GM21619 (cell line): ENCODE measurements at regions not wholly inside any gene's neighbourhood (a gene's known extent, or its start where the extent isn't known, plus 50 kb on each side); places are given as distances from the start of the nearest gene placed in this dataset.
A peak's percentile ranks its signal among the peaks of the same experiment; 100 is the strongest.
"Not testable (repeated sequence)": the region's sequence is repeated elsewhere in the genome, so short reads cannot be mapped to it uniquely, and the experiment has no call there.

Source experiments
- ATAC-seq: cut with Tn5 transposase; IDR thresholded peaks from one replicate; pipeline ENCODE4 v1.9.1; 2021; ENCODE audit not compliant: unreplicated experiment

DNA sequence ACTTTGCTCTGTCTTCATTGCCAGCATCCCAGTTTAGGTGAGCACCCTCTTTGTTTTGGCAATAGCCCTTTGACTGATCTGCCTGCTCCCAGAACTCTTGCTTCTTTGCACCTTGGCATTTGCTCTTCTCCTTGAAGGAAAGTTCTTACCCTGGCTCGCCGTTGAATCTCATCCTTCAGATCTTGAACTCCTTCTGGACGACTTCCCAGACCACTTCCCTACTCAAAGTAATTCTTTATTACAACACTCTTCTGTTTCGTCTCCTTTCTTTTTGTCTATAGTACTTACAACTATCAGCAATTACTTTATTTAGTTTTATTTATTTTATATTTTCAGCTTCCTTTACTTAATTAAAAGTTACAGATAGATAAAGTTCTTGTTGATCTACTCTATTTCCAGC lies 1510.1 kb downstream of the MAT2B start:
- ATAC-seq = no peak

DNA sequence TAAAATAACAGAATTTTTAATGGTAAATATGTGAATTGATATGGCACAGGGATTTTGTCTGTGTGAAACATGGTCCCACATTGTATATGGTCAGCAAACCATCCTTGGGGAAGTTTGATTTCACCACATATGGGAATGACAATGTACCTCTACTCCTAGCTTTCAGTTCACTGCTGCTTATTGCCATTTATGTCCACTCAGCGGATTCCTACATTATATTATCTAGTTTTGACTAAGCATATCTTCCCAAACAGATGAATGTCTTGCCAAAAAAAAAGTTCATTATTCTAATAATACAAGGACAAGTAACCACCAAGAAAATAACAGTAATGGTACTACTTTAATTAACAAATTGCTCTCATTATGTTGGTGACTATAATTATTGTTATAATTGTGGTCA lies 1521.6 kb downstream of the MAT2B start:
- no peak for ATAC-seq

DNA sequence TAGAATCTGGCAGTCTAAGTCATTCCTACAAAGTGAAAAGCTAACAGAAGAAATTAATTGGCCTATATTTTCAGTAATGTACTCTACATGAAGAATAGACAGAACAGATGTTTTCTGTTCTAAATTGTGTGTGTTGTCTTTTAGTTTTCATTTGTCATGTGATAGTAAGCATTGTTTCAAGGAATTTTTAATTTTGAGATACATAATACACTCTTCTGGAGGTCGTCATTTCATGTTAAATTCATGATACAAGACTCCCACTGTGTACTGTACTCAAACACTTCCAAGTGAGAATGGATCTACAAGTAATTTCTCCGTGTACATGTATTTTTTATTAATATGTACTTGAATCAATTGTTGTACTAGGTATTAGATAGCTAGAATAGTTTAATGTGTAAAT lies 1522.9 kb downstream of the MAT2B start:
- ATAC-seq = no peak

DNA sequence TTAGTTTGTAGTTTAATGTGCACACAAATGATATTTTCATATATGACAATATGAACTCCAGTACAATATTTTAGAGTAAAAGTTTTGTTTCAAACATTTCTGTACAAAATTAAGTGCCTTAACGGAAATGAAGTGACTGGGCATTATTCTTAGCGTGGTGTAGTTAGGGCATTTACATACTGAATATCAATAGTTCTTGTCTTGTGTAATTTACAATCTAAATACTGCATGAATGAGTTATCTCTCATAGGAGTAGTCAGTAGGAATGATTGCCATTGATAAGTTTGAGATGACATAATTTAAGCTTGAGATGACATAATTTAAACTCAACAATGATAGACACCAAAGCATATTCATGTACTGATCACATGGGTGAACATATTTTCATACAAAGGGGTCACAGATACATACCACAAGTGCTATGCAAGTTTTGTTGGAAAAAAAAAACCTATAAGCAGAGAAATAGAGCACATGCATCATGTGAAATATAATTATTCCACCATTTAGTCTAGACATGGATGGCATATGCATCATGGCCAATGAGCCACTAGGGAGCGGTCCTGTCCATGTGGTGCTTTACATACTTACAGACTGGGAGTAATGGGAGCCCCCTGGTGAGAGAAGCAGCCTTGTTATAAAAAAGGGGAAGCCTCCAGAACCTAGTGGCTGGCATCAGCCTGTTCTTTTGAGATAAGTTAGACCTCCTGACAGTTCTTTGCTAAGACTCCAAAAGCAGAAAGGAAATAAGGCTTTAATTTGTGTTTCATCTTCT lies 1523.9 kb downstream of the MAT2B start:
- ATAC-seq = peak; percentile 50

DNA sequence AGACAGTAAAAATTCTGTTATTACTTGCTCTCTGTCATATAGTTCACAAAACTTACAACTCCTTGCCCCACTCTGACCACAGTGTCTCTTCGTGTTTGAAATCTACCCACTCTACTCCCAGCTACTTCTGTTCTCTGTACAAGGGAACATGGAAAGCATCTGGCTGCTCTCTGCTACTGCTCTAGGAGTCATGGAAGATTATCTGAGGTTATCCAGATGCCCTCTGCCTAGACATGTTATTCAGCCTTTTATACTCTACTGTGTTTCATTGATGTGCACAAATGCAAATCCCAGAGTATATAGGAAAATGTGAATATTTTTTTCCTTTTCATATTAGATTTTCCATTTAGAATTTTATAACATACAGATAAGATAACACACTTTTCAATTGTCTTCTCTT lies 1525.6 kb downstream of the MAT2B start:
- ATAC-seq = no peak

DNA sequence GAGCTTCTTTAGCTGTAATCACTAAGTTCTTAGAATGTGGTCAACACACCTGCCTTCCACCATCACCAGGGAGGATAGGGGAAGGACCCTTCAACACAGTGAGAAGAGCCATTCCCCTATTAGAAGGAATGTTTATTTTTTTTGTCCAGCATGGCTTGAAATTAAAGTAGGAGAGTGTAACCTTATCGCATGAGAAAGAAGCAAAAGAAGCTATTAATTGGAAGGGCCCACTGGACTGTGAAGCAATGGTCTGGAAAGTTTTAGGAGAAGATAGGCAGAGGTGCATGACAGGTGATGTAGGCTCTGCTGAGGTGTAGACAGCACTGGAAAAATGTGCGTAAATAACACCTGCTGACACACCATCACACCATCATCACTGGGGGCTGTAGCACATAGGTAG lies 1526.0 kb downstream of the MAT2B start:
- ATAC-seq = no peak

DNA sequence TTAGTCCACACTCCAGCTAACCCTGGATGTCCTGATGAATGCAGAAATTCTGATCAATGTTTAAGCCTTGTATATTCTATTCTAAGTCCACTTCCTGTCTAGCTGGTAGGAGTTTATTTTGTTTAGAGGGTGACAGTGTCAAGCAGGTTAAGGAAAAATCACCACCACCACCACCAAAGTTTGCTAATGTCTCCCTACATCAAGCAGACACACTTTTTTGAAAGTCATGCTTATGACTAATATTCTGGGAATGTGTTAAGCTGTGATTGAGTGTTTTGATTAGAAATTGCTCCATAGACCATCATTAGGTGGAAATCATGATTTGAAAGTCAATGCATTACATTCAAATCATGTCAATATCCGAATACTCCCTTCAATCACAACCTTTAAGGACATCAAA lies 1530.1 kb downstream of the MAT2B start:
- no peak for ATAC-seq

DNA sequence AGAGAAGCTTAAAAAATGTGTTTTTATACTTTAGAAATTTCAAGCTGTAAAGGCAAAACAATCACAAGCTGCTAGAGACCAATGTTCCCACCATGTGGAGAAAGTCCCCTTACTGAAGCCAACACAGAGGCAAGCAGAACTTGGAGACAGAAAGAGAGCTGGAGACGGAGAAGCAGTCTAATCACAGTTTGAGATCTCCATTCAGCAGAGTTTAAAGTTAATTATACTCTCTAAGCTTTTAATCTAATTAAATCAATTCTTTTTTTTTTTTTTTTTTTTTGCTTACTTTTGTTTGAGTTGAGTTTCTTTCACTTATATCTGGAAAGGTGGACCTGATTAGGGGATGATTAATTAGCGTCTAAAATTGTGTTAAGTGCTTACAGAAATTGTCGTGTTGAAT lies 1534.3 kb downstream of the MAT2B start:
- ATAC-seq = no peak

DNA sequence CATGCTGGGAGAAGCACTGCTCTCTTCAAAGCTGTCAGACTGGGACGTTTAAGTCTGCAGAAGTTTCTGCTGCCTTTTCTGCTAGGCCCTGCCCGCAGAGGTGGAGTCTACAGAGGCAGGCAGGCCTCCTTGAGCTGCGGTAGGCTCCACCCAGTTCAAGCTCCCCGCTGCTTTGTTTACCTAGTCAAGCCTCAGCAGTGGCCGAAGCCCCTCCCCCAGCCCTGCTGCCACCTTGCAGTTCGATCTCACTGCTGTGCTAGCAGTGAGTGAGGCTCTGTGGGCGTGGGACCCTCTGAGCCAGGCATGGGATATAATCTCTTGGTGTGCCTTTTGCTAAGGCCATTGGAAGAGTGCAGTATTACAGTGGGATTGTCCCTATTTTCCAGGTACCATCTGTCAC lies 1540.5 kb downstream of the MAT2B start:
- ATAC-seq = not testable (repeated sequence)

DNA sequence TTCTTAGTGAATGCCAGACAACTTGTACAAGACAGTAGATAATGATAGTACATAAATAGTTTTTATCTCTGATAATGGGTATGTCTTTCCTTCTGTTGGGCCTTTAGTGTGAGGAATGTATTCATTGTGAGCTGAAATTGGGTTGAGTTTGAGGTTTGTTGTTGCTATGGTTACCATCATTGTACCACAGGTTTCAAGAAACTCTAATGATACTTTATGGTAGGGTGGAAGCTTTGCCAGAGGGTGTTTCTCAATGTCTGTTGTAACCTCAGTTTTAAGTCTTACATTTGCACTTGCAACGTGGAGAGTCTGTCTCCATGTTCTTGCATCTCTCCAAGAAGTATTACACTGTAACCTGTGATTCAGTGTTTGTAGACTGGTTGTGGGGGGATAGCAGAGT lies 1550.1 kb downstream of the MAT2B start:
- ATAC-seq = no peak

DNA sequence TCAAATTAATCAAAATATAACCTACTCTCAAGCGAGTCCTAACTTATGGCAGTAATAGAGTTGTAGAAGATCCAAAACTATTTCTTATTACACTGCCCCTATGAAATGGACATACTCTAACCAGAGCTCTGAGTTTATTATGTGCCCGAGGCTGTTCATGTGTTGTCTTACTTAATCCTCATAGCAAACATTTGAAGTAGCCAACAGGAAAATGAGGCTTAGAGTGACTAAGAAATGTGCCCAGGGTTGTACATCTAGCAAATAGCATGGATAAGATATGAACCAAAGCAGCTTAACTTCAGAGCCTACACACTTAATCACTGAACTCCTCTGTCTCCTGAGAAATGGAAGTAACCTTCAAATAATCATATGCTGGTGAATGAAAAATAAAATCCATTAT lies 1551.7 kb downstream of the MAT2B start:
- ATAC-seq = no peak

DNA sequence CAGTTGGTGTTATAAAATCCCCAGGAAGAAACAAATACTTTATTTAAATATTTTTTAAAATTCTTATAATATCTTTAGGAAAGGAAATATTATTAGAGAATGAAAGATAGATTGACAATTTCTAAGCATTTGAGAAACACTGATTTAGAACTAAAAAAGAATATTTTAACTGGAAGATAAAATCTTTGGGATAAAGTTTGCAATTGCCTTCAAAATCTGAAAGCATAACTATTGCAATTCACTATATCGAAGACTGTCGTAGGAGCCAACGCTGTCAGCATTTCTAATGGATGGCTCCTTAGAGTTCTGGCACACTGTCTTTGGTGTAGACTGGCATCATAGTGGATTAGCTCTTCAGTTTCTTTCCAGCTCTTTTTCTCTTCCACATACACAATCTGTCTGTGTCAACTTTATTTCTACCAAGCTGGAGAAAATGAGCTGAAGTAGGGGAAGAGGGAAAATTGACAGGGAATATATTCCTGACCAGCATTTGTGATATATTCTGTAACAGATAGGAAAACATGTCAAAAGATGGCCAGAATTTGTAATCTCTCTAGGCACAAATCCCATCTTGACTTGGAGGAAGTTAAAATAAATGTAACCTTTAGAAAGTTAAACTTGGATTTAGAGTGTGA lies 1561.4 kb downstream of the MAT2B start:
- no peak for ATAC-seq

DNA sequence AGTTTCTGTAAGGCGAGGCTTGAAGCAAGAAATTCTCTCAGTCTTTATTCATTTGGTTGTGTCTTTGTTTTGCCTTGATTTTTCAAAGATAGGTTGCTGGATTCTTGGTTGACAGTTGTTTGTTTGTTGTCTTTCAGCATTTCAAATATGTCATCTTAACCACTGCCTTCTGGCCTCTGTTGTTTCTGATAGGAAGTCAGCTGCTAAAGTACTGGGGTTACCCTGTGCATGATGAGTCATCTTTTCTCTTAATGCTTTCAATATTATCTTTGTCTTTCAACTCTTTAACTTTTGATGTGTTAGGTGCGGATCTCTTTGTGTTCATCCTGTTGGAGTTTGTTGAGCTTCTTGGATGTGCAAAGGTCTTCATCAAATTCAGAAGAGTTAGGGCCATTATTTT lies 1571.3 kb downstream of the MAT2B start:
- ATAC-seq = no peak

DNA sequence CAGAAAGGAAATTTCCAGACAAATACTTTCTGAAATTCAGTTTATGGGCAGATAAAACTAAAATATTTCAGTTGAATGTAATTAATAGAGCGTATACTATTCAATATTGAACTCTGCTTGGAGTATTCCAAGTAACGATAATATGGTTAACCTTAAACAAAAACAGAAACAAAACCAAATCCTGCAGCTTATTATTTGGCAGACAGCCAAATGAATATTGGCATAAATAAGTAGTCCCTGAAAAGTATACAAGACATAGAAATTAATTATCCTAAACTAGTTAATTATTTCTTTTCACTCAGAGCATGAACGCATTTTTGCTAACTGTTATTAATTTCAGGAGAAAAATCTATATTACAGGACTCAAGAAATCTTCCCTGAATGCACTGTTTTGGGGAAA lies 1574.0 kb downstream of the MAT2B start:
- ATAC-seq = no peak

DNA sequence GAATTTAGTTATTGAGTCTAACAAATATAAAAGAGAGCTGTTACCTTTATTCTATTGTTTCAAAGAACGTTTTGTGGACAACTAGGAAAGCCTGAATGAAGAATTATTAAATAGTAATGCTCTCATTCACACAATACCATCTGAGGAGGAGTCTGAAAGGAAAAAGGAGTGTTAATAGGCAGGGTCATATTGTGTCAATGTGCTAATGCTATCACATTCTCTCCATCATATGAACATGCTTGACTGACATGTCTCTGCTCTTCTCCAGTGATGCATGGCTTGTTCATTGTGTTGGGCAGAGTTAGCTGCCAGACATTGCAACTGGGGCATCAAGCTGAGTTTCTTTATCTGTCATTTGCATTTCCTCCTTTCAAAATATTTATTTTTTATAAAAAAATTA lies 1578.0 kb downstream of the MAT2B start:
- no peak for ATAC-seq

DNA sequence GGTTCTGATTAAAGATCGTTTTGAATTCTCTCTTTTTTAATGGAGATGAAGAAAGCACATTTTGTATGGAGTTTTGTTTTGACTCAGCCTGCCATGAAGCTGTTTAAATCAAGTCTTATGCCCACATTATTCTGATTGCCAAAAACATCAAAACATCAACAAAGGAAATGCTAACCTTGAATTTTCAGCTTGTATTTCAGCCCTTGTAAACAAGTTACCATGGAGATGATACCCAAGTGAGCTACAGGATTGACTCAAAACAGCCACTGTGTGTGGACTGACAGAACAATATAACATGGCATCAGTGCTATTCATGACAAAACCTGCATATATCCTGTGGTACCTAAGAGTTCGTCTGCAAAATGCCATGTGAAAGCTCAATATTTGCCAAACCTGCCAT lies 1581.0 kb downstream of the MAT2B start:
- ATAC-seq = no peak

DNA sequence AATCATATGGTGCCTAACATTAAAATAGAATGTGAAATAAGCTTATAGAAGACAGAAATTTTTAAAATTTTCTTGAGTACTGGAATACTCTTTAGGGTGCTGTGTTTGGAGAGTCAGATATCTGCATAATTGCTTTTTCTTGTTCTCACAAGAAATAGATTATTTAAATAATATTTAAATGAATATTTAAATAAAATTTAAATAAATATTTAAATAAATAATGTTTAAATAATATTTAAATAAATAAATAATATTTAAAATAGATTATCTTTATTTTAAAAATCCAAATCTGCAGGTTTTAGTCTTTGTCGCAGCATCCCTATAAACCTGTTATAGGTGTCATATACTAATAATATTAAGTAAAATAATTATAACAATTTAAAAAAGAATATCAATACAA lies 1589.4 kb downstream of the MAT2B start:
- no peak for ATAC-seq

DNA sequence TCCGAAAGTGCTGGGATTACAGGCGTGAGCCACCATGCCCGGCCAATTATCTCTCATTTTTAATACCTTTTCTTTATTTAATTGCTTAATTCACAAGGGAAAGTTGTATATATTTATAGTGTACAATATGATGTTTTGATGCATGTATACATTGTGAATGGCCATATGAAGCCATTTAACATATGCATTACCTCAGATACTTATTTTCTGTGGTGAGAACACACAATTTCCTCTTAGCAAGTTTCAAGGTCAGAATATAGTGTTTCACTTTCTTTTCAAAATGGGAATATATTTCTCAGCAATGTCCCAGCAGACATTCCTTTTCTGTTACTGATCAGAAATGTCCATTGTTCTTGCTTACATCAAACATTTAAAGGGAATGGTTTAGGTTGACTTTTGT lies 1596.3 kb downstream of the MAT2B start:
- ATAC-seq = no peak

DNA sequence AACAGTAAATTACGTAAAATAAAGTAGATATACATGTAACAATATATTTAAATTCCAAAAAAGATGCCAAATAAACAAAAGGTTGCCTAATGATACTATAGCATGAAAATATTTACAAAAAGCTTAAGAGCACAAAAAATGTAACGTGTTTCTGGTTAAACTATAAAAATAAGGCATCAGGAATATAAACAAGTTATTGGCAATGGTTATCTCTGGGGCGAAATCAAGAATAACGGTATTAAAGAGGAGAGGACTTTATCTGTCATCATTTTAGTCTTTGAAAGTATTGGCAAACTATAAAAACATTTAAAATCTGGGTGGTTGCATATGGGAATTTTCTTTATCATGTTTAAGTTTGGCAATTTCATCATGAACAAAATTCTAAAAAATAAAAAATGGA lies 1599.2 kb downstream of the MAT2B start:
- no peak for ATAC-seq

DNA sequence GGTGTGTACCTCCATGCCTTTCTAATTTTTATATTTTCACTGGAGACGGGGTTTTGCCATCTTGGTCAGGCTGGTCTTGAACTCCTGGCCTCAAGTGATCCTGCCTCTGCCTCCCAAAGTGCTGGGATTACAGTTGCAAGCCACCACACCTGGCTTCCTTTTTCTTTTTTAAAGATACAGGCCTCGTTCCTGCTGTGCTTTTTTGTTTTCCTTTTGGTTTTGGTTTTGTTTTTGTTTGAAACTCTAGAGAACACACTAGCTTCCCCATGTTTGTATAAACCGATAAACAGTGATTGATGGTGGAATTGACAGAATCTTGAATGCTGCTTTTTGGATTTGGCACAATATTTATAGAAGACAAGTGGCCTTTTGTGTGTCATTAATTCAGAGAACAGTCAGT lies 1603.4 kb downstream of the MAT2B start:
- ATAC-seq = no peak

DNA sequence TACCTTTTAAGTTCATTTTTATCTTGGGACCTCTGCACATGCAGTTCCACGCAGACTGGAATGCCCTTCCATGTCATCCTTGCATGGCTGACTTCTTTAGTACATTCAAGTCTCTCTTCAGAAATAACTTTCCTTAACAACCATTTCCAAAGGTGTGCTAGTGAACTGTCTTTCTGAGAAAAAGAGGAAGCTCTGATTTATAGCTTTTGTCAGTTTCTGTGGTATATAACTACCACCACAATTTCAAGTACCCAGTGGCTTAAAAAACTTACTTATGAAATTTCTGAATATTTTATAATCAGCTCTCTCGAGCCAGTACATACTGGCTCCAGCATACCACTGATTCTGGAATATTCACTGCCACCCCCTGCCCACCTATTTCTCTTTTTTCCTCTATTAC lies 1613.8 kb downstream of the MAT2B start:
- ATAC-seq = no peak

DNA sequence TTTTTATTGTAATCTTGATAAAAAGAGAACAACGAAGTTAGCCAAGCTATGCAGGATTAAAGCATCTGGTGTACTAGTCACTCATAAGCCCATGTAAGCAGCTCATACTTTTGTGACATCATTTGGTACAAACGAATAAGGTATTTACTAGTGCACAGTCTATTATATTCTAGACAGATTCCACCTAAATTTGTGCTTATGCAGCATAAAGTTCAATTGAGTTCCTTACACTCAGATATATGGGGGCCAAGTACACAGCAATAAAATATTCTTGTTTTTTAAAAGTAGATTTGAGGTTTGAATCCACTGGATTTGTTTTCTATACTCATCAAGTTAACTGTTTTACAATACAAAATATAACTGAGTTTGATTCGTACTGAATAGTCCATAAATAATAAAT lies 1621.2 kb downstream of the MAT2B start:
- ATAC-seq = no peak

DNA sequence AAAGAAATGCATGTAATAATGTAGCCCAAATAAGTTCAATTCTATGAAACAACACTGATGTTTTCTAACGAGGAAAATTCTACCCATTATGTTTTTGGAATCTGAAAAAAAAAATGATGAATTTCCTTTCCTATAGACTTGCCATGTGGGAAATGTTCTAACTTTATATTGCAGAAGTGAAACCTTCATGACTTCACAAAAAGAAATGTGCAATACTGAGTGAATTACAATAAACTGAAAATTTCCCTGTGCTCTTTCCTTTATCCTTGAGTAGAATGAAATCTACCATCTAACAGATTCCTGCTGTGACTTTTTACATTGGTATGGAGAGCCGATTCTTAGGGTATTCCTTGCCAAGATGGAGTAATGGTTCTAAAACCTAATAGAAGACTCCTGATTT lies 1622.5 kb downstream of the MAT2B start:
- ATAC-seq = no peak
